ENCODE measurements at regions not wholly inside any gene's neighbourhood (a gene's known extent, or its start where the extent isn't known, plus 50 kb on each side); places are given as distances from the start of the nearest gene placed in this dataset.

- Histone ChIP-seq H3K4me3 (ENCODE audit: low read depth, low read length) (no peak overlapping the region), H3K4me1 (ENCODE audit: control insufficient read depth, insufficient read depth, low read length) (no peaks in the 10 kb centered on the region), H3K27me3 (ENCODE audit: control insufficient read depth, insufficient read depth, low read length) (no peaks in the 10 kb centered on the region), H3K9ac (ENCODE audit: low read depth, low read length) (no peak overlapping the region), H3K9me3 (ENCODE audit: control insufficient read depth, insufficient read depth, low read length) (no peaks in the 10 kb centered on the region), H3K36me3 (ENCODE audit: control insufficient read depth, insufficient read depth, low read length) (no peaks in the 10 kb centered on the region)
Measured at GRCh38 chr9:108101410-108101809, 611.8 kb upstream of the KLF4 start.

DNA sequence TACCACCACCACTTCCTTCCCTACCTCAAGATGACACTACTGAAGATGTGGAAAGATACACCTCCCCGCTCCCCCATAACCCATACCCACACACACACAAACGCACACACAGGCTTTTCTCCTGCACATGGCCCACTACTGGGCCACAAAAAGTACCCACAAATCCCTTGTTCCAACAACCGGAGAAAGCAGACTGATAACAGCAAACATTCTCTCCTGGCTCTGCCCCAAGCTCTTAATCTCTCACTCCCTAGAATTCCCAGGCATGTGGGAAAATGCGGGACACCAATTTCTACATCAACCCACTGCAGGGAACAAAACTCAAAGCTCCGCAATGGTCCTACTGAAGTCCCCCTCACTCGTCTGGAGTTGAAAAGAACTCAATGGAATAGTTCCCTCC is 611.0 kb upstream of the KLF4 start:
- no peaks in the 10 kb centered on the region for H3K4me1 ChIP-seq (ENCODE audit: control insufficient read depth, insufficient read depth, low read length)
- H3K36me3 ChIP-seq (ENCODE audit: control insufficient read depth, insufficient read depth, low read length), result no peaks in the 10 kb centered on the region
- no peak overlapping the region for H3K4me3 ChIP-seq (ENCODE audit: low read depth, low read length)
- no peaks in the 10 kb centered on the region for H3K27me3 ChIP-seq (ENCODE audit: control insufficient read depth, insufficient read depth, low read length)
- H3K9me3 ChIP-seq (ENCODE audit: control insufficient read depth, insufficient read depth, low read length), result no peaks in the 10 kb centered on the region
- no peak overlapping the region for H3K9ac ChIP-seq (ENCODE audit: low read depth, low read length)

DNA sequence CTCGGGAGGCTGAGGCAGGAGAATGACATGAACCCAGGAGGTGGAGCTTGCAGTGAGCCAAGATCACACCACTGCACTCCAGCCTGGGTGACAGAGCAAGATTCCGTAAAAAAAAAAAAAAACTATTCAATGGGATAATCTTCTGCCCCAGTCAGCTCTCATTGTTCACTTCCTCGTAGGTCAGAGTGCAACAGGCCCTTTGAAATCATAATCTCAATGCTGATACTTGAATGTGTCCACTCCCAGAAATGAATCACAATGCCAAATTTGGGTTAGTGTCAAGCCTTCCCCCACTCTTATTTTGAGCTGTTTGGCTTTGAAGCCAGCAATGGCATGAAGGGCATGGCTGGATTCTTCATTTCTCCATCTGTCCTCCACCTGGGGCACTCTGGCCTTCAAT is 610.3 kb upstream of the KLF4 start:
- H3K27me3 ChIP-seq (ENCODE audit: control insufficient read depth, insufficient read depth, low read length), result no peaks in the 10 kb centered on the region
- H3K9ac ChIP-seq (ENCODE audit: low read depth, low read length), result no peak overlapping the region
- H3K4me1 ChIP-seq (ENCODE audit: control insufficient read depth, insufficient read depth, low read length), result peaks cover 6% of the 10 kb centered on the region
- no peak overlapping the region for H3K4me3 ChIP-seq (ENCODE audit: low read depth, low read length)
- no peaks in the 10 kb centered on the region for H3K9me3 ChIP-seq (ENCODE audit: control insufficient read depth, insufficient read depth, low read length)
- H3K36me3 ChIP-seq (ENCODE audit: control insufficient read depth, insufficient read depth, low read length), result no peaks in the 10 kb centered on the region

DNA sequence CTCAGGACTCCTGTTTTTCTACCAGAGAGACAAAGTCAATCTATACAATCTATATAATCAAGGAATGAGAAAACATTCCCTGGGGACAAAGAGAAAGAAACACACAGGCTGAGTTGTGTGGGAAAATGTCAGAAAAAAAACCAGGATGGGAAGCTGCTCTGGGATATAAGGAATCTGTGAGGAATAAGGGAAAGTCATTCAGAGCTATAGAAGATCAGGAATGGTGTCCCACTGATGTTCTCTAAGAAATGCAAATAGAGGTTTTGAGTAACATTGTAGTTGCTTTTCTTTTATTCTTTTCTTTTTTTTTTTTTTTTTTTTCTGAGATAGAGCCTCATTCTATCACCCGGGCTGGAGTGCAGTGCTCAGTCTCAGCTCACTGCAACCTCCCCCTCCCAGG is 605.9 kb upstream of the KLF4 start:
- H3K9ac ChIP-seq (ENCODE audit: low read depth, low read length), result no peak overlapping the region
- H3K27me3 ChIP-seq (ENCODE audit: control insufficient read depth, insufficient read depth, low read length), result no peaks in the 10 kb centered on the region

GRCh38 chr9:108094676-108094993 is 605.1 kb upstream of the KLF4 start:
- Histone ChIP-seq H3K36me3 (ENCODE audit: control insufficient read depth, insufficient read depth, low read length) (no peaks in the 10 kb centered on the region), H3K4me3 (ENCODE audit: low read depth, low read length) (no peak overlapping the region), H3K27me3 (ENCODE audit: control insufficient read depth, insufficient read depth, low read length) (no peaks in the 10 kb centered on the region)

More for the DNA sequence above, 605.9 kb upstream of the KLF4 start:
- no peaks in the 10 kb centered on the region for H3K36me3 ChIP-seq (ENCODE audit: control insufficient read depth, insufficient read depth, low read length)
- H3K4me3 ChIP-seq (ENCODE audit: low read depth, low read length), result no peak overlapping the region
- peaks cover 7% of the 10 kb centered on the region for H3K4me1 ChIP-seq (ENCODE audit: control insufficient read depth, insufficient read depth, low read length)
- peaks cover 4% of the 10 kb centered on the region for H3K9me3 ChIP-seq (ENCODE audit: control insufficient read depth, insufficient read depth, low read length)

GRCh38 chr9:108093773-108094675 is 604.5 kb upstream of the KLF4 start:
- Histone ChIP-seq H3K4me3 (ENCODE audit: low read depth, low read length) (no peak overlapping the region), H3K4me1 (ENCODE audit: control insufficient read depth, insufficient read depth, low read length) (peaks cover 7% of the 10 kb centered on the region), H3K36me3 (ENCODE audit: control insufficient read depth, insufficient read depth, low read length) (no peaks in the 10 kb centered on the region), H3K27me3 (ENCODE audit: control insufficient read depth, insufficient read depth, low read length) (no peaks in the 10 kb centered on the region), H3K9me3 (ENCODE audit: control insufficient read depth, insufficient read depth, low read length) (peaks cover 4% of the 10 kb centered on the region), H3K9ac (ENCODE audit: low read depth, low read length) (no peak overlapping the region)

More at GRCh38 chr9:108094676-108094993, 605.1 kb upstream of the KLF4 start:
- Histone ChIP-seq H3K4me1 (ENCODE audit: control insufficient read depth, insufficient read depth, low read length) (peaks cover 7% of the 10 kb centered on the region), H3K9me3 (ENCODE audit: control insufficient read depth, insufficient read depth, low read length) (peaks cover 4% of the 10 kb centered on the region), H3K9ac (ENCODE audit: low read depth, low read length) (no peak overlapping the region)

GRCh38 chr9:108088916-108089315 is 599.3 kb upstream of the KLF4 start:
- Histone ChIP-seq H3K27me3 (ENCODE audit: control insufficient read depth, insufficient read depth, low read length) (peaks cover 3% of the 10 kb centered on the region), H3K9me3 (ENCODE audit: control insufficient read depth, insufficient read depth, low read length) (peaks cover 4% of the 10 kb centered on the region), H3K9ac (ENCODE audit: low read depth, low read length) (no peak overlapping the region), H3K36me3 (ENCODE audit: control insufficient read depth, insufficient read depth, low read length) (no peaks in the 10 kb centered on the region), H3K4me1 (ENCODE audit: control insufficient read depth, insufficient read depth, low read length) (peaks cover 10% of the 10 kb centered on the region), H3K4me3 (ENCODE audit: low read depth, low read length) (no peak overlapping the region)

DNA sequence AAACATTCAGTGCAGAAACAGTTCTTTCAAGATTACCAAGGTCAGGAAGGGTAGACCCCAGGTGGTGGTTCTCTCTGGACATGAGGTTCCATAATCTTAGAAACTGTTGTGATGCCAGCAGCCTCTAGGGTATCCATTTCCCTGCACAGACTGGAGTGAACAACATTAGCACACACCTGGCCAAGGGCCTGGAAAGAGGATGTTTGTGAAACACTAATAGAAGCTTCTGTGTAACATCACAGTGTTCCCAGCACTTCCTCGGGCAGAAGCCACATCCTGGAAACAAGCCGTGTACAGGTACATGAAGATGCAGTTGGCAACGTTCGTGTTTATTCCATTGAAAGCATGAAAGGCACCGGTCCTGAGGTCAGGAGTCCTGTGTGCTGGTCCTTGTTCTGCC is 598.2 kb upstream of the KLF4 start:
- Histone ChIP-seq H3K4me1 (ENCODE audit: control insufficient read depth, insufficient read depth, low read length) (peaks cover 10% of the 10 kb centered on the region), H3K27me3 (ENCODE audit: control insufficient read depth, insufficient read depth, low read length) (peaks cover 3% of the 10 kb centered on the region), H3K36me3 (ENCODE audit: control insufficient read depth, insufficient read depth, low read length) (no peaks in the 10 kb centered on the region), H3K4me3 (ENCODE audit: low read depth, low read length) (no peak overlapping the region), H3K9ac (ENCODE audit: low read depth, low read length) (no peak overlapping the region), H3K9me3 (ENCODE audit: control insufficient read depth, insufficient read depth, low read length) (peaks cover 4% of the 10 kb centered on the region)

GRCh38 chr9:108086624-108087023 is 597.1 kb upstream of the KLF4 start:
- Histone ChIP-seq H3K4me1 (ENCODE audit: control insufficient read depth, insufficient read depth, low read length) (peaks cover 10% of the 10 kb centered on the region), H3K9ac (ENCODE audit: low read depth, low read length) (no peak overlapping the region), H3K9me3 (ENCODE audit: control insufficient read depth, insufficient read depth, low read length) (no peaks in the 10 kb centered on the region), H3K36me3 (ENCODE audit: control insufficient read depth, insufficient read depth, low read length) (no peaks in the 10 kb centered on the region), H3K4me3 (ENCODE audit: low read depth, low read length) (no peak overlapping the region), H3K27me3 (ENCODE audit: control insufficient read depth, insufficient read depth, low read length) (peaks cover 3% of the 10 kb centered on the region)

GRCh38 chr9:108085294-108085693 is 595.7 kb upstream of the KLF4 start:
- H3K4me3 ChIP-seq (ENCODE audit: low read depth, low read length), result no peak overlapping the region
- peaks cover 3% of the 10 kb centered on the region for H3K27me3 ChIP-seq (ENCODE audit: control insufficient read depth, insufficient read depth, low read length)
- H3K9ac ChIP-seq (ENCODE audit: low read depth, low read length), result no peak overlapping the region
- H3K4me1 ChIP-seq (ENCODE audit: control insufficient read depth, insufficient read depth, low read length), result peaks cover 10% of the 10 kb centered on the region
- H3K9me3 ChIP-seq (ENCODE audit: control insufficient read depth, insufficient read depth, low read length), result no peaks in the 10 kb centered on the region
- no peaks in the 10 kb centered on the region for H3K36me3 ChIP-seq (ENCODE audit: control insufficient read depth, insufficient read depth, low read length)

GRCh38 chr9:108083796-108084352 is 594.3 kb upstream of the KLF4 start:
- H3K27me3 ChIP-seq (ENCODE audit: control insufficient read depth, insufficient read depth, low read length), result peaks cover 3% of the 10 kb centered on the region
- H3K9me3 ChIP-seq (ENCODE audit: control insufficient read depth, insufficient read depth, low read length), result no peaks in the 10 kb centered on the region
- H3K9ac ChIP-seq (ENCODE audit: low read depth, low read length), result no peak overlapping the region
- no peak overlapping the region for H3K4me3 ChIP-seq (ENCODE audit: low read depth, low read length)
- H3K4me1 ChIP-seq (ENCODE audit: control insufficient read depth, insufficient read depth, low read length), result peaks cover 10% of the 10 kb centered on the region
- H3K36me3 ChIP-seq (ENCODE audit: control insufficient read depth, insufficient read depth, low read length), result no peaks in the 10 kb centered on the region

DNA sequence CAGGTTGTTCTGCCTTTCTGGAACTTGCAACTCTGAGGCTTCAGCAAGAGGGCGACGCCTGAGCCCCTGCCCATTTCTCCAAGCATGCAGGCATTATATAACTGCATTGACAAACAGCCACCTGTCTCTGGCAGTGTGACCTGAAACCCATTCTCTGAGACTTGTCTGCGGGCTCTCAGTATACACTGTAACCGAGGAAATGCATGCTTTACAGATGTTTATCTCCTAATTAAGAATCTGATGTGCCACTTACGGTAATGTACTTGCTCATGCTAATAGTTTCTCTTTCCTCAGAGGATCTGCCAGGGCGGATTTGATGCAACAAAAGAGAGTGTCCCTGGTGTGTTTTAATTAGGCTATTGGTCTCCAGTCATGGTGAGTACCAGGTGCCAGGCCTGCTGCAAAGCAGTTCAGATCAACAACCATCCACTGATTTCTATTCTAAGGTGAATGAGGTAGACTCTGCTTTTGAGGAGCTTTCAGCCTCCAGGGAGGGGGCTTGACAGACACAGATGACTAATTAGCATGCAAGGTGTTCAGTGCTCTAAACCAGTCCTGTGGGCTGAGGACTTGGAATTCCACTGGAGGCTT is 593.7 kb upstream of the KLF4 start:
- Histone ChIP-seq H3K27me3 (ENCODE audit: control insufficient read depth, insufficient read depth, low read length) (peaks cover 3% of the 10 kb centered on the region), H3K9ac (ENCODE audit: low read depth, low read length) (no peak overlapping the region), H3K36me3 (ENCODE audit: control insufficient read depth, insufficient read depth, low read length) (no peaks in the 10 kb centered on the region), H3K4me1 (ENCODE audit: control insufficient read depth, insufficient read depth, low read length) (peaks cover 10% of the 10 kb centered on the region), H3K4me3 (ENCODE audit: low read depth, low read length) (no peak overlapping the region), H3K9me3 (ENCODE audit: control insufficient read depth, insufficient read depth, low read length) (no peaks in the 10 kb centered on the region)

Measured in iPS-15b (cell line).